ENCODE measurements at regions not wholly inside any gene's neighbourhood (a gene's known extent, or its start where the extent isn't known, plus 50 kb on each side); places are given as distances from the start of the nearest gene placed in this dataset.
"Not testable (repeated sequence)": the region's sequence is repeated elsewhere in the genome, so short reads cannot be mapped to it uniquely, and the experiment has no call there.

DNA sequence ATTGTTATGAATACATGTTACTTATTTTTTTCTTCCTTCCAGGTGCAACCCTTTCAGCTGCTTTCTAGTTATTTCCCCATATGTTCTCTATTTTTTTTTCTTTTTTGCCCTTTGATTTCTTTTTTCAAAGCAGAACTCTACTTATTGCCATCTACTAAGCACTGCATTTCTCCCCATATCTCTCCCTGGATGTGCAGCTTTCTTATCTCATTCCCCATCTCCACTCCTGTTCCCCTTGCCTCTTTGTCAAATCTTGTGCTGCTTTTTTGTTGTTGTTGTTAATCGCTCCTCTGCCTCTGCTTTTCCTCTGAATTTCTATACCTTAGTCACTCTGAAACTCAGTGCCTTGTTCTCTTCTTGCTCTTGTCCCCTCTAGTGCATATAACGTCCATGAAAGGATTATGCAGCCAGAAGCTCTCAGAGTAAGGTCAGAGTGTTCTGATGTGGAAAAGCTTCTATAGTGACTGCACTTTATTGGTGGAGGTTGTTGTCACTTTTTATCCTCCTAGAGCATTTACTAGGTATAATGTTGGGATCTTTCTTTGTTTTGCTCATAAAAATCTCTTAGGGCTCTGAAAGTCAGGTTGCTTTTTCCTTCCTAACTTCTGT, 51.1 kb upstream of the JADE1 start:
- DNase-seq (ENCODE audit: low read depth) = no peak

GRCh38 chr4:128757712-128758111, 51.8 kb upstream of the JADE1 start:
- peak; percentile 45 for DNase-seq (ENCODE audit: low read depth)

GRCh38 chr4:128751354-128751753, 58.1 kb upstream of the JADE1 start:
- no peak for DNase-seq (ENCODE audit: low read depth)

DNA sequence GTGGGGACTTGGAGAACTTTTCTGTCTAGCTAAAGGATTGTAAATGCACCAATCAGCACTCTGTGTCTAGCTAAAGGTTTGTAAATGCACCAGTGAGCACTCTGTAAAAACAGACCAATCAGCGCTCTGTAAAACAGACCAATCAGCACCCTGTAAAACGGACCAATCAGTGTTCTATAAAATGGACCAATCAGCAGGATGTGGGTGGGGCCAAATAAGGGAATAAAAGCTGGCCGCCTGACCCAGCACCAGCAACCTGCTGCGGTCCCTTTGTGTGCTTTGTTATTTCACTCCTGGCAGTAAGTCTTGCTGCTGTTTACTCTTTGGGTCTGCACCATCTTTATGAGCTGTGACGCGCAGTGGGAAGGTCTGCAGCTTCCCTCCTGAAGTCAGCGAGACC, 67.8 kb upstream of the JADE1 start:
- not testable (repeated sequence) for DNase-seq (ENCODE audit: low read depth)

DNA sequence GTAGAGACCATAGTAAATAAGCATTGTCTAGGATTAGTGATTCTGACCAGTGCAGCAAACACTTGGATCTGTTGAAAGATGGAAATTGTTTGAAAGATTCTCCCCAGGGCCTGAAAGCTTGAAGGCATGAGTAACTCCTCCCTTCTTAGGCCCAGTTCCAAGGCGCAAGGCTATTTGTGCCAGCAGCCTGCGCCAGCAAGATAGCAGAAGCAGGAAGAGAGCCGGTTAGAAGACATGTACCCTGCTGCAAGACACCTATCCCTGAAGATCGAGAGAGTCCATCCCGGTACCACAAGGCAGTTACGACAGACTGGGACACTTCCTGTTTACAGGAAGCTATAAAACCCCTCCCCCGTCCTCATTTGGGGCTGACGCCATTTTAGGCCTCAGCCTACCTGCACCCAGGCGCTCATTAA, 72.4 kb upstream of the JADE1 start:
- DNase-seq (ENCODE audit: low read depth) = peak; percentile 12

- no peak for DNase-seq (ENCODE audit: low read depth)
These were observed 73.8 kb upstream of the JADE1 start for GRCh38 chr4:128735714-128736113.

DNA sequence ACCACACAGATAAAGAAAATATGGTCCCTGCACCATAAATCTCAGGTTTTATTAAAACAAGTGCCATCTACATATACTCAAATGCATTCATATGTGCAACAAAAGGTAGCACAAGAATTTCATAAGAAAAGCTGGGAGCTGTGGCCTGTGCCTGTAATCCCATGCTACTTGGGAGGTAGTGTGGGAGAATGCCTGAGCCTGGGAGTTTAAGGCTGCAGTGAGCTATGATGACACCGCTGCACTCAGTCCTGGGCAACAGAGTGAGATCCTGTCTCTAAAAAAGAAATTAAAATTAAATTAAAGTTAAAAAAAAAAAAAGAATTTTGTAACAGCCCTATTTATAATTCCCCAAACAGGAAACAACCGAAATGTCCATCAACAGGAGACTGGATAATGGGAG, 81.3 kb upstream of the JADE1 start:
- no peak for DNase-seq (ENCODE audit: low read depth)

- DNase-seq (ENCODE audit: low read depth) = no peak
These were observed 81.8 kb upstream of the JADE1 start for GRCh38 chr4:128727658-128728057.

- no peak for DNase-seq (ENCODE audit: low read depth)
These were observed 84.0 kb upstream of the JADE1 start for GRCh38 chr4:128725405-128726055.

DNA sequence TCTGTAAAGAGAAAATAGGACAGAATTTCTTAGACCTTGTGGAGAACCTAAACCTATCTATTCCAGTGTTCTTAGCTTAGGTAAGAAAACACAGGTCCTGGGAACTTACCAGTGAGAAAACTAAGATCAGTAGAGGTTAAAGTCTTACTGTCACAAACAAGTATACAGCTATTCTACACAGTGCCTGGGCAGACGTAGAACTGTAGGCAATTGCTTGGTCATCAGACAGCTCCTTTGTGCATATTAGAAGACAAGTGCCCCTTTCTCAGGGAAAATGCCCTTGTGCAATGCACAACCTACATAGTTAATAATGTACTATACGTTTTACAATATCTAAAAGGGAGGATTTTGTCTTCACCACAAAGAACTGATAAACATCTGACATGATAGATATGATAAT, 86.6 kb upstream of the JADE1 start:
- DNase-seq (ENCODE audit: low read depth) = no peak

- no peak for DNase-seq (ENCODE audit: low read depth)
These were observed 87.6 kb upstream of the JADE1 start for GRCh38 chr4:128721896-128722295.

DNA sequence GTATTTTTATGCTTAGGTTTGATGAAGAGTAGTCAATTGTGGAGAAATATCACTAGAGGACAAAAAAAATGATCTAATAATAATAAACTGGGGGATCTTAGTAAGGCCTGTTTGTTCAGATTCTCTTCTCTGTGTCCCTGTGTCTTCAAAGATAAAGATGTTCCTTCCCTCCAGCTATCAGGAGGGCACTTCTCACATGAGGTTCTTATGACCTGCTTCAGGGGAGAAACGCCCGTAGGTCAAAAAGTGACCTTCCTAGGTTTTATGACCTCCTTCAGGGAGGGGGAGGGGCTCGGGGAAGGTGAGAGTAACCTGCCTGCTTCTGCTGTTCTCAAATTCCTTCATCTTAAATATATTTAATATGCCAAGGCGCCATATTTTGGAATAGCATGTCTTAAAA, 89.2 kb upstream of the JADE1 start:
- no peak for DNase-seq (ENCODE audit: low read depth)

DNA sequence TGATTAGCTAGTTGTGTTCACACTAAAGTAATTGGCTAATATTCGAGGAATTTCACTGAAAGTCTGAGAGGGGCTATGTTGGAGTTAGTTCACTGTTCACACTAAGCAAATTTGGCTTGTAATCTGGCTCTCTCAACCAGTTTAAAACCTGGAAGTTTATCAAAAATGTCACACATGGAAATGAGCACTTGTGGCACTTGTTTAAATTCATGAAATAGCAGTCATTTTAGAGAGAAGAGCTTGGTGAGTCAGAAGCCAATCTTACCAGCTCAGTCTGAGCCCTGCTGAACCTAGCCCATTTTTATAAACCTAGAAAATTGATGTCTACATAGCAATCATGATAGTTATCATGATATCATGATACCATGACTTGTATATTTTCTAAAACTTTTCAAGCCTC, 90.7 kb upstream of the JADE1 start:
- DNase-seq (ENCODE audit: low read depth) = peak; percentile 26

DNA sequence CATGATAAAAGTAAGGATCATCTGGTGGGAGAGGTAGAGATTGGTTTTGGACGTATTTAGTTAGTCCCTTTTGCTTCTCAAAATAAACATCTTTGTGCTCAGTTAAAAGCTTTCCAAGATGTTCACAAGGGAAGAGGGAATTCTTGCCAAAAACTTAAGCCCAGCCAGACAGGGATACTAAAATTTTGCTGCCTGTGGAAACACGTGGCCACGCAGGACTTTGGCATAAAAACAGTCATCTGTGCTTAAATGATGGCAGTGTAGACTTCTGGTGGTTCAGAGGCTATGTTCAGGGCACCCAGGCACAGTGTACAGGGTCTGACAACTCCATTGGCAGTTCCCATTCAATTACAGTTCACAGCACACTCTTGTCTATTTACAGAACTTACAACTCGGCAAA, 93.2 kb upstream of the JADE1 start:
- DNase-seq (ENCODE audit: low read depth) = no peak

DNA sequence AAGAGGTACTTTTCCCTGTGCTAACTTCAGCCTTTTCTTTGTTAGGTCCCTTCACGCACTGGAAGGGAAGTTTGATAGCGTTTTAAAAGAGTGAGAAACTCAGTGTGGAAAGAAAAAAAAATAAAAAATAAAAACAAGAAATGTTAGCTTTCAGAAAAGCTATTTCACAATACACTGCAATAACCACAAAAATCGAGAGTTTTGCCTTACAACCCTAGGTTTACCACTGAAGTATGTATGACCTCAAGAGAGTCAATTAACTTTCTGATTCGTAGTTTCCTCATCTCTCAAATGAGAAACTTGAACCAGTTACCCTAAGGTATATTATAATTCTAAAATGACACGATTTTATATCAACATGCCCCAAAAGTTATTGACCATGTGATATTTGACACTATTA, 93.9 kb upstream of the JADE1 start:
- no peak for DNase-seq (ENCODE audit: low read depth)

- no peak for DNase-seq (ENCODE audit: low read depth)
These were observed 98.1 kb upstream of the JADE1 start for GRCh38 chr4:128711361-128711760.

DNA sequence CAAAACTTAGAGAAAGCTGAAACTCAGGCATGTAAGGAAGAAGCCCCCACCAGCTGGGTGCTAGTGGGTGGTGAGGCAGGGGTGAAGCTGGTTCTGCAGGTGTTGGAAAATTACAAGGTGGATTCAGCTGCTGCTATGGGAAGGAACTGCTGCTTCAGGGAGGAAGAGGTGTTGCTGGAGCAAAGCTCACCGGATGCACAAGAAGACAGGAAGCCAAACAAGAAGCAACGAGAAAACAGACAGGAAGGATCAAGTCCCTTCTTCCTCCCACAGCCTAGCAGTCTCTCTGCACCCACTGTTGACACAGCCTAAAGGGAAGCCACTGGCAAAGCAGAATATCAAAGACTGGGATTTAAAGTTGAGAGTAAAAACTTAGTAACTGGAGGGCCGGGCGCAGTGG, 100.2 kb upstream of the JADE1 start:
- DNase-seq (ENCODE audit: low read depth) = no peak

GRCh38 chr4:128707864-128708263, 101.6 kb upstream of the JADE1 start:
- DNase-seq (ENCODE audit: low read depth) = no peak

GRCh38 chr4:128703948-128704347, 105.6 kb upstream of the JADE1 start:
- DNase-seq (ENCODE audit: low read depth) = no peak

DNA sequence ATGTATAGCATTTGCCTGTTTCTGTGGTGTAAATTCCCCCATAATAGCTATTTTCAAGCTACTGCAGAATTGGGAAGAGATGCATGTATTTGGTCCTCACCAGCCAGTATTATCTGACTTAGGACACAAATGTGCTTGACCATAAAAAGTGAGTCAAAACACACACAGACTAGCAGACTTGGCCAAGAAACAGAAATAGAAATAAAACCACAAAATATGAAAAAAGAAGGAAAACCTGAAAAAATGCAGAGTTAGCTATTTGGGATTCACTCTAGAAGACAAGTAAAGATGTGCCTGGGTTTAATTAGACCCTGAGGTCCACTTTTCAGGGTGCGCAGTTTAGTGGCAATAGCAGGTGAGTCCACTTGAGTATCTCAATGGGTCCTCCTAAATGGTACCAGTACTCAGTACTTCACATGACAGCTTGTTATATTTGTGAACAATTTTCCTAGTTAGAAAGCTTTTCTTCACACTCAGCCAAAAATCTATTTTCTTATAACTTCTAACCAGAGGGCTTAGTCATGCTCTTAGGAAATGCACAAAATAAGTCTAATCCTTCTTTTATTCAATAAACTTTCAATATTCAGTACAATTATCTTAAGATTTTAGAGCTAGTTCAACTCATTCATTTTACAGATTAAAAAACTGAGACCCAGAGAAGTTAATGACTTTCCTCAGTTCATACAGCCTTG, 108.7 kb upstream of the JADE1 start:
- DNase-seq (ENCODE audit: low read depth) = no peak

DNA sequence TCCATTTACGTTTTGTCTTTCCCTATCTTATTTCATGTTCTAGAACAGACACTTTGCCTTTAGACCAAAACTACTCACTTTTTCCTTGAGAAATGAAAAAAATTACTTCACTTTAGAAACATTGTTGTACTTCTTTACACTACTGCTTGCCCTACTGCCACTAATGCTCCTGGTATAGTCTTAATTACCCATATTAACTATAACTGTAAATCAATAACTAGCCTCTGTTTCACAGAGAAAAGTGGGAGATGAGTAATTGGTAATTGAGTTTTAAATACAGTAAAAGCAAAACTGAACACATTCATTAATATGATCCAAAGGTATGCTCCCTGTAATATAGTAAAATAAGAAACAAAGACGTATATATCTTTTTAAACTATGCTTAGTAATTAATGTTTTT, 111.1 kb upstream of the JADE1 start:
- no peak for DNase-seq (ENCODE audit: low read depth)

DNA sequence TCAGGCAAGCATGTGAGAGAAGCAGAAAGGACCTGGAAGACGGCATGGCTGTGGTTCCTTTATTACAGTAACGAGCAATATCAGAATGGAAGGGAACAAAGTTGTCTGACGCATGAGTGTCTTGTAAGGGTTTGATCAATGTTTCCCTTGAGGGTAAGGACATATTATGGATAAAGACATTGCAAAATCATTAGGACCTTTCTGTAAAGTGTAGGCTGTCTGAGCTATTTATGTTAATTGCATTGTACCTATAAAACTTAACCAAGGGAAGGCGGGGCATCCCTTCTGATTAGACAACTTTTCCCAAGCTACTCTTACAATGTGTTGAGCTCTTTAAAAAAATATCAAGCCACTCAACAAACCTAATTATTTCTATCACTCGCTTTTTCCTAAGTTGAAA, 112.2 kb upstream of the JADE1 start:
- no peak for DNase-seq (ENCODE audit: low read depth)

DNA sequence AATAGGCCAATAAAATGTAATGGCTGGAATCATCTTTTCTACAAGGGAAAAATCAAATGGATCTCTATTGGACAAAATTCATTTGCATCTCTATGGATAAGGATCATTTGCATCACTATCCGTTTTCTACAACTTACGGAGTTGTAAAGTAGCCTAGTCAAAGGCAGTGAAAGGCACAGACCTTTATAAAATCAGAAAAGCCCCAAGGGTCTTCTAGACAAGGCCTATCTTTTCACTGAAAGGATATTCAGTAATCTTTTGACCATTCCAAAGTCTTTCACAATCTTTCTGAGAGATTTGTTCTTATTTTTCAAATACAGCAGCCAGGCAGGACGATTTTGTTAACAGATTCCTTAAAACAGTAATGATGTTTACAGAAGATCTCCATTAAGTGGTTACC, 119.5 kb upstream of the JADE1 start:
- no peak for DNase-seq (ENCODE audit: low read depth)

Data from RPMI7951 (cell line).